PC-3 (cell line): ENCODE measurements at regions not wholly inside any gene's neighbourhood (a gene's known extent, or its start where the extent isn't known, plus 50 kb on each side); places are given as distances from the start of the nearest gene placed in this dataset.

Source experiments
- ATAC-seq: fragments of 200-7000 bp; cut with Tn5 transposase; 2 replicates; pipeline ENCODE4 v1.9.1; 2020; ENCODE audit warnings: mild to moderate bottlenecking, moderate library complexity
- BruUV-seq: library from RNA; stranded (reverse); fragments of 400-500 nt; replicated peaks from 2 replicates; lab custom pipeline; 2021; lab: Mats Ljungman, UMichigan
- CTCF ChIA-PET: fragments of 300-600 bp; sonication (Branson Sonifier 250); formaldehyde crosslinking; loops from one replicate; lab custom pipeline; 2022; ENCODE audit warnings: antibody characterized with exemption; lab: Charles Lee
- POLR2A ChIA-PET: fragments of 300-600 bp; sonication (Branson Sonifier 250); formaldehyde crosslinking; loops from one replicate; lab custom pipeline; 2022; ENCODE audit warnings: antibody characterized with exemption; ENCODE audit not compliant: unreplicated experiment; lab: Charles Lee
- DNase-seq: peaks from one replicate; pipeline ENCODE4 v3.0.0-alpha.2; 2015
- H2AFZ ChIP-seq: fragments of 300-600 bp; sonication (generic); 2 replicates; pipeline ENCODE4 v1.6.0; 2016; ENCODE audit warnings: antibody characterized with exemption, low read length
- H3F3A ChIP-seq: fragments of 300-600 bp; sonication (generic); one replicate; pipeline ENCODE4 v1.6.0; 2017; ENCODE audit warnings: antibody characterized with exemption, low read length, control low read depth, mild to moderate bottlenecking; ENCODE audit not compliant: unreplicated experiment
- H3K27ac ChIP-seq: fragments of 300-600 bp; sonication (generic); 2 replicates; pipeline ENCODE4 v1.5.1; 2016; ENCODE audit warnings: mild to moderate bottlenecking, low read length
- H3K27me3 ChIP-seq: fragments of 300-600 bp; sonication (generic); 2 replicates; pipeline ENCODE4 v1.6.1; 2016; ENCODE audit warnings: low read length, mixed read lengths
- H3K36me3 ChIP-seq: fragments of 300-600 bp; sonication (generic); 2 replicates; pipeline ENCODE4 v1.6.1; 2016; ENCODE audit warnings: low read depth, mixed run types, low read length, mixed read lengths
- H3K4me1 ChIP-seq: fragments of 300-600 bp; sonication (generic); 2 replicates; pipeline ENCODE4 v1.5.1; 2016; ENCODE audit warnings: low read length; ENCODE audit not compliant: insufficient read depth
- H3K4me2 ChIP-seq: fragments of 300-600 bp; sonication (generic); 2 replicates; pipeline ENCODE4 v1.6.0; 2016; ENCODE audit warnings: low read length
- H3K4me3 ChIP-seq: fragments of 300-600 bp; sonication (generic); 2 replicates; pipeline ENCODE4 v1.5.1; 2016; ENCODE audit warnings: mild to moderate bottlenecking, low read length, mixed read lengths
- H3K79me2 ChIP-seq: fragments of 300-600 bp; sonication (generic); 2 replicates; pipeline ENCODE4 v1.6.1; 2017; ENCODE audit warnings: low read length, mixed read lengths
- H3K9ac ChIP-seq: fragments of 300-600 bp; sonication (generic); 2 replicates; pipeline ENCODE4 v1.6.0; 2016; ENCODE audit warnings: mild to moderate bottlenecking, low read length
- H3K9me2 ChIP-seq: fragments of 300-600 bp; sonication (generic); replicated peaks from 2 replicates; pipeline ENCODE4 v1.6.1; 2016; ENCODE audit warnings: mixed run types, low read length, mixed read lengths
- H3K9me3 ChIP-seq: fragments of 300-600 bp; sonication (generic); 2 replicates; pipeline ENCODE4 v1.6.1; 2016; ENCODE audit warnings: low read length, mixed read lengths
- H4K20me1 ChIP-seq: fragments of 300-600 bp; sonication (generic); 2 replicates; pipeline ENCODE4 v1.6.1; 2016; ENCODE audit warnings: low read length, mixed read lengths
- CTCF ChIP-seq: fragments of 300-600 bp; sonication (generic); conservative IDR thresholded peaks from 2 replicates; pipeline ENCODE4 v1.5.1; 2017; ENCODE audit warnings: antibody characterized with exemption, low read depth, mild to moderate bottlenecking, low read length
- EZH2 ChIP-seq: fragments of 300-600 bp; sonication (generic); IDR thresholded peaks from one replicate; pipeline ENCODE4 v1.6.1; 2017; ENCODE audit warnings: antibody characterized with exemption, mild to moderate bottlenecking, low read length; ENCODE audit not compliant: unreplicated experiment
- EZH2phosphoT487 ChIP-seq: fragments of 300-600 bp; sonication (generic); IDR thresholded peaks from 2 replicates; pipeline ENCODE4 v1.6.1; 2018; ENCODE audit warnings: mild to moderate bottlenecking, antibody characterized with exemption, low read length, borderline replicate concordance
- intact Hi-C: fragments of 100-400 bp; cut with micrococcal nuclease; formaldehyde crosslinking; loops from 2 replicates; pipeline ENCODE4 v1.9.0; 2023

DNA sequence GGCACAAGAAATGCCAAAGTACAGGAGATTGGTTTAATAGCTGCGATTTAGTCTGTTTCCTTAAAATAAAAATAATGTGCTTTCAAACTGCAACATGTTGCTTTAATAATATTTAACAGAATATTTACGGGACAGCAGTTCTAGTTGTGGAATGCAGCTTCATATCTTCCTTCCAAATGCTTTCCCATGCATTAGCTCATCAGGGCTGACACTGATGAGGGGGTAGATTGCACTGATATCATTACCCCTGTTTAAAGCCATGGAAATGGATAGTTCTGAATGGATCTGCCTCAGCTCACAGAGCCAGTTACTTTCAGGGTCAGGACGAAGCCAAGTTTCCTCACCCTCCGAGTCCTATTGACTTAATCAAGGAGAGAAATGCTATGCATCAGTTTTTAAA lies 93.2 kb upstream of the OSMR start:
- no peaks in the 10 kb centered on the region for H3K79me2 ChIP-seq
- ATAC-seq: no peak
- H3K4me1 ChIP-seq: peaks cover 35% of the 10 kb centered on the region
- no peaks in the 10 kb centered on the region for H3K9me3 ChIP-seq
- no peak overlapping the region for H3K9ac ChIP-seq
- intact Hi-C loops: no loop called here
- no peak overlapping the region for H3K4me2 ChIP-seq
- no peaks in the 10 kb centered on the region for H3F3A ChIP-seq
- no peak overlapping the region for H3K27ac ChIP-seq
- no peaks in the 10 kb centered on the region for H3K36me3 ChIP-seq
- CTCF ChIA-PET: no interaction called here
- POLR2A ChIA-PET: no interaction called here
- BruUV-seq: no TSS peak
- H3K9me2 ChIP-seq: no peaks in the 10 kb centered on the region
- no peak overlapping the region for H3K4me3 ChIP-seq
- H3K27me3 ChIP-seq: no peaks in the 10 kb centered on the region
- no peaks in the 10 kb centered on the region for H4K20me1 ChIP-seq
- TF ChIP-seq CTCF (no peak), EZH2phosphoT487 (no peak), EZH2 (no peak)
- H2AFZ ChIP-seq: no peak overlapping the region
- no peak for DNase-seq

- ChIA-PET POLR2A (no interaction called here), CTCF (no interaction called here)
- ATAC-seq (no peak), DNase-seq (no peak)
- H3F3A ChIP-seq: no peaks in the 10 kb centered on the region
- no TSS peak for BruUV-seq
- peaks cover 35% of the 10 kb centered on the region for H3K4me1 ChIP-seq
- H3K4me3 ChIP-seq: no peak overlapping the region
- no peak overlapping the region for H3K27ac ChIP-seq
- intact Hi-C loops: no loop called here
- H2AFZ ChIP-seq: no peak overlapping the region
- no peaks in the 10 kb centered on the region for H3K36me3 ChIP-seq
- TF ChIP-seq EZH2 (no peak), CTCF (no peak), EZH2phosphoT487 (no peak)
- no peaks in the 10 kb centered on the region for H4K20me1 ChIP-seq
- H3K79me2 ChIP-seq: no peaks in the 10 kb centered on the region
- H3K9me2 ChIP-seq: no peaks in the 10 kb centered on the region
- no peaks in the 10 kb centered on the region for H3K27me3 ChIP-seq
- no peak overlapping the region for H3K9ac ChIP-seq
- H3K4me2 ChIP-seq: no peak overlapping the region
- H3K9me3 ChIP-seq: no peaks in the 10 kb centered on the region
These were observed 92.7 kb upstream of the OSMR start for GRCh38 chr5:38753141-38753540.

GRCh38 chr5:38753776-38754175 lies 92.0 kb upstream of the OSMR start:
- H3K9ac ChIP-seq: no peak overlapping the region
- H3K36me3 ChIP-seq: no peaks in the 10 kb centered on the region
- no peak overlapping the region for H3K27ac ChIP-seq
- H3K9me3 ChIP-seq: no peaks in the 10 kb centered on the region
- H4K20me1 ChIP-seq: no peaks in the 10 kb centered on the region
- ATAC-seq (no peak), DNase-seq (no peak)
- intact Hi-C loops: no loop called here
- H3K4me3 ChIP-seq: no peak overlapping the region
- no peak overlapping the region for H2AFZ ChIP-seq
- H3K4me2 ChIP-seq: no peak overlapping the region
- H3K79me2 ChIP-seq: no peaks in the 10 kb centered on the region
- BruUV-seq: no TSS peak
- H3K27me3 ChIP-seq: no peaks in the 10 kb centered on the region
- H3K4me1 ChIP-seq: peaks cover 35% of the 10 kb centered on the region
- TF ChIP-seq CTCF (no peak), EZH2 (no peak), EZH2phosphoT487 (no peak)
- POLR2A ChIA-PET: no interaction called here
- CTCF ChIA-PET: interaction anchor here (1.0 kb wide), 1 partner anchor 56 kb away, joined by 4 read pairs; no protein-coding TSS in a partner anchor
- no peaks in the 10 kb centered on the region for H3F3A ChIP-seq
- H3K9me2 ChIP-seq: no peaks in the 10 kb centered on the region
